HG03469 (cell line): ENCODE measurements at regions not wholly inside any gene's neighbourhood (a gene's known extent, or its start where the extent isn't known, plus 50 kb on each side); places are given as distances from the start of the nearest gene placed in this dataset.
"Not testable (repeated sequence)": the region's sequence is repeated elsewhere in the genome, so short reads cannot be mapped to it uniquely, and the experiment has no call there.

Source experiments
- ATAC-seq: cut with Tn5 transposase; IDR thresholded peaks from one replicate; pipeline ENCODE4 v1.9.1; 2021; ENCODE audit warnings: mild to moderate bottlenecking, moderate library complexity, moderate number of reproducible peaks; ENCODE audit not compliant: unreplicated experiment

DNA sequence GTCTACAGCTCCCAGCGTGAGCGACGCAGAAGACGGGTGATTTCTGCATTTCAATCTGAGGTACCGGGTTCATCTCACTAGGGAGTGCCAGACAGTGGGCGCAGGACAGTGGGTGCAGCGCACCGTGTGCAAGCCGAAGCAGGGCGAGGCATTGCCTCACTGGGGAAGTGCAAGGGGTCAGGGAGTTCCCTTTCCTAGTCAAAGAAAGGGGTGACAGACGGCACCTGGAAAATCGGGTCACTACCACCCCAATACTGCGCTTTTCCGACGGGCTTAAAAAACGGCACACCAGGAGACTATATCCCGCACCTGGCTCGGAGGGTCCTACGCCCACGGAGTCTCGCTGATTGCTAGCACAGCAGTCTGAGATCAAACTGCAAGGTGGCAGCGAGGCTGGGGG is 95.6 kb downstream of the GPX5 start:
- ATAC-seq = not testable (repeated sequence)

- not testable (repeated sequence) for ATAC-seq
Observed at GRCh38 chr6:28623242-28623641, 97.6 kb downstream of the GPX5 start.

DNA sequence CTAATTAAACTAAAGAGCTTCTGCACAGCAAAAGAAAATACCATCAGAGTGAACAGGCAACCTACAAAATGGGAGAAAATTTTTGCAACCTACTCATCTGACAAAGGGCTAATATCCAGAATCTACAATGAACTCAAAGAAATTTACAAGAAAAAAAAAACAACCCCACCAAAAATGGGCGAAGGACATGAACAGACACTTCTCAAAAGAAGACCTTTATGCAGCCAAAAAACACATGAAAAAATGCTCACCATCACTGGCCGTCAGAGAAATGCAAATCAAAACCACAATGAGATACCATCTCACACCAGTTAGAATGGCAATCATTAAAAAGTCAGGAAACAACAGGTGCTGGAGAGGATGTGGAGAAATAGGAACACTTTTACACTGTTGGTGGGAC is 100.7 kb downstream of the GPX5 start:
- ATAC-seq = not testable (repeated sequence)

GRCh38 chr6:28632326-28632851 is 106.7 kb downstream of the GPX5 start:
- no peak for ATAC-seq

DNA sequence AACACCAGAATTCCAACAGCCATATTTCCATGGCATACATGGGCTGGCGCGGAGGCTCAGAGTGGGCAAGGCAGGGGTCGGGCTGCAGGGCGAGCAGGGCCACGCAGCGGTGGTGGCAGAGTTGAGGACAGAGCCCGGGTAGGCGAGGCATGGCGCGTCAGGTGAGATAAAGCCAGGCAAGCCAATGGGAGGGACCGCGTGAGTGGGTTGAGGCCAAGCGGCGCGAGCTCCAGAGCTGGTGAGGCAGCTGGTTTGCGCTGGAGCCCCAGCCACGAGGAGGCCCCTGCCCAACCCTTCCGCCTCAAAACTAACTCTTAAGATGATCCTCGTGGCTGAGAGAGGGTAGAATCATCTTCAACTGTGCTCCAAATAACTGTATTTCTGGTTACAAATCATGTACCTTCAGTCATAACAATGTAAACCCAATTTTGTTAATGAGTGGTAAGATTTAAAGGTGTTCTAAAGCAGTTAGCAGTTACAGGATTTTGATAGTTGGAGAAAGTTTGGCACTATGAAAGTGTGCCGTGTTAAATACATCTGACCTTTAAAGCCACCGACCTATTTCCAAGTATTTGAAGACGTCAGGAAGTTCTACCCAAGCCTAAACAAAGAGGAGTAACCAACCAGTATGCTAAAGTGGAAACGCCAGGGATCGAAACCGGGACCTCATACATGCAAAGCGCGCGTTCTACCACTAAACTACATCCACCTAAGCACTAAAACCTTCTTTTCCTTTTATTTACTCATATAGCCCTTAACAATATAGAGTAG is 107.9 kb downstream of the GPX5 start:
- no peak for ATAC-seq

DNA sequence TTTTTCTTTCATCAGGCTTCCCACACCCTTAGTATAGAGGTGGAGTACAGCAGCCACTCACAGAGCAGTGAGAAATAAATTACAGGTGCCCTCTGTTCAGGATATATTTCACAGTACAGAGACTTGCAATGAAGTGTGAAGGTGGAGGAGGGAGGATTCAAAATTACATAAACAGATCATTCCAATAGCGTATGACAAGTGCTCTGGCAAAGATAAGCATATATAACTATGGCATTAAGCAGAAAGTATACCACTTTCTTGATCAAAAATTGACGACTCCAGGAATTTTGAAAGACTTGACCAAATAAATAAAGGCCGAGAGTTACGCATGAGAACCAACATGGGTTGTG is 108.7 kb downstream of the GPX5 start:
- ATAC-seq = no peak

DNA sequence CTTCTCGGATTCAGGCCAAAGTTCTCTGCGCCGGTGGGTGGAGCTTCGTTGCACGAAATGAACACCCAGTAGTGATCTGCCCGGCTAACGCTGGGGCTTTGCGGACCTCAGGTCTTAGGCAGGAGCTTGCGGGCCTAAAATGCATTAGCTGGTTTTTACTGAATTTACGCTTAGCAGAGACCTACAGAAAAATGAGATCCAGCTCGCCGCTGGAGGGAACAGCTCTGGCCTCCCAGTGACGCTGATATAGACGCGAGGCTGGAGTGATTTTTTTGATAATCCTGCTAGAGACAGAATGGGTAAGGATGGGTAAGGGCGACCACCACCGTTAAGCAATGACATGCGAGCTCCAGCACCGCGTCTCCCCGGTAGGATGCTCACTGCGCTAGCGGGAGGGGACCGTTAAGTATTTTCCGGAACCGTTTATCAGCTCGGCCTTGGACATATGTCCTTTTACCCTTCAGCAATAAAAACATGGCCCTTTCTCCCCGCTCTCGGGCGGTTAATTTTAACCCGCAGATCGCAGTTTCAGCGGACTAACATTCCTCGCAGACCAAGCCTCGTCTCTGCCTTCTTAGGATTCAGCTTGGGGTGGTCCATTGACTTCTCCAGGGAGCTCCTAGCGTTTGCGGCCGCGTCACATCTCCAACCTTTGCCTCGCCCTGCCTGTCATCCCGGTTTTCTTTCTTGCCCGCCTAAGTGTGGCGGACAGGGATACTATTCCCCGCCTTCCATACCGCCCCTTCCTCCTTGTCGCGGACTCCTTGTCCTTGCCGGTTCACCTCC is 109.3 kb downstream of the GPX5 start:
- no peak for ATAC-seq

DNA sequence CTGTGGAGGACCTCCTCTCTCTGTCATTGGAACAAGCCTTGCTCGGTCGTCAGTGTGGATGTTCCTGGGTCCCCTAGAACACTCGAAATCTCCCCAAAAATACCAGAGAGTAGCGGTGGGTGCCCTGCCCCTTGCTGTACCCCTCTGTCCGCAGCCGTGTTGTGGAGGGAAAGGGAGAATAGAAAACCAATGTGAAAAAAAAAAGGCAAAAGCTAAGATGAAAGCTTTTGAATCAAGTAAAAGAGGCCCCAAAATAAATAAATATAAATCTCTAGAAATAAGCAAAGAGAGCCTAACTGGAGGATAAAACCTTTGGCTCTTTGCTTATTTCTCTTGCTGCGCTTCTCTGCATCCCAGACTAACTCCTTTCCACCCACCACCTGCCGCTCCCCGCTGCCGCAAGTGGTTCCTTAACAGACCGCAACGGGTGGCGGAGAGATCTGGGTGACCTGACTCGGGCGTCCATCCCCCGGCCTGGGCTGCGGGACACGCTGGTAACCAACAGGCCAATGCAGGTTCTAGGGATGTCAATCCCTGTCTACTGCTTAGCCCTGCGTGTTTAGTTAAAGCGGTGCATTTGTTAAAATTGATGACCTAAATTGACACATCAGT is 110.0 kb downstream of the GPX5 start:
- no peak for ATAC-seq

DNA sequence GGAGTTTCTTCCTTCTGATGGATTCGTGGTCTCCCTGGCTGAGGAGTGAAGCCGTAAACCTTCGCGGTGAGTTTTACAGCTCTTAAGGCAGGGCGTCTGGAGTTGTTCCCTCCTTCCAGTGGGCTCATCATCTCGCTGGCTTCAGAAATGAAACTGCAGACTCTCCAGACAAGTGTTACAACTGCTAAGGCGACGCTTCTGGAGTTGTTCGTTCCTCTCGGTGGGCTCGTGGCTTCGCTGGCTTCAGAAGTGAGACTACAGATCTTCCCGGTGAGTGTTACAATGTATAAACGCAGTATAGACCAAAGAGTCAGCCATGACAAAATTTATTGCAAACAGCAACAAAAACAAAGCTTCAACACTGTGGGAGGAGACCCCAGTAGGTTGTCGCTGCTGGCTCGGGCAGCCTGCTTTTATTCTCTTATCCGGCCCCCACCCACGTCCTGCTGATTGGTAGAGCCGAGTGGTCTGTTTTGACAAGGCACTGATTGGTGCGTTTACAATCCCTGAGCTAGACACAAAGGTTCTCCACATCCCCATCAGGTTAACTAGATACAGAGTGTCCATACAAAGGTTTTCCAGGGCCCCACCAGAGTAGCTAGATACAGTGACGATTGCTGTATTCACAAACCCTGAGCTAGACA is 113.2 kb downstream of the GPX5 start:
- ATAC-seq = no peak

DNA sequence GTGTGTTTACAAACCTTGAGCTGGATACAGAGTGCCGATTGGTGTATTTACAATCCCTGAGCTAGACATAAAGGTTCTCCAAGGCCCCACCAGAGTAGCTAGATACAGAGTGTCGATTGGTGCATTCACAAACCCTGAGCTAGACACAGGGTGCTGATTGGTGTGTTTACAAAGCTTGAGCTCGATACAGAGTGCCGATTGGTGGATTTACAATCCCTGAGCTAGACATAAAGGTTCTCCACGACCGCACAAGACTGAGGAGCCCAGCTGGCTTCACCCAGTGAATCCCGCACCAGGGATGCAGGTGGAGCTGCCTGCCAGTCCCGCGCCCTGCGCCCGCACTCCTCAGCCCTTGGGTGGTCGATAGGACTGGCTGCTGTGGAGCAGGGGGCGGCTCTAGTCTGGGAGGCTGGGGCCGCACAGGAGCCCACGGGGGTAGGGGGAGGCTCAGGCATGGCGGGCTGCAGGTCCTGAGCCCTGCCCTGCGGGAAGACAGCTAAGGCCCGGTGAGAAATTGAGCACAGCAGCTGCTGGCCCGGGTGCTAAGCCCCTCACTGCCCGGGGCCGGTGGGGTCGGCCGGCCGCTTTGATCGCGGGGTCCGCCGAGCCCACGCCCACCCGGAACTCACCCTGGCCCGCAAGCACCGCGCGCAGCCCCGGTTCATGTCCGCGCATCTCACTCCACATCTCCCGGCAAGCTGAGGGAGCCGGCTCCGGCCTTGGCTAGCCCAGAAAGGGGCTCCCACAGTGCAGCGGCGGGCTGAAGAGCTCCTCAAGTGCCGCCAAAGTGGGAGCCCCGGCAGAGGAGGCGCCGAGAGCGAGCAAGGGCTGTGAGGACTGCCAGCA is 114.0 kb downstream of the GPX5 start:
- not testable (repeated sequence) for ATAC-seq

DNA sequence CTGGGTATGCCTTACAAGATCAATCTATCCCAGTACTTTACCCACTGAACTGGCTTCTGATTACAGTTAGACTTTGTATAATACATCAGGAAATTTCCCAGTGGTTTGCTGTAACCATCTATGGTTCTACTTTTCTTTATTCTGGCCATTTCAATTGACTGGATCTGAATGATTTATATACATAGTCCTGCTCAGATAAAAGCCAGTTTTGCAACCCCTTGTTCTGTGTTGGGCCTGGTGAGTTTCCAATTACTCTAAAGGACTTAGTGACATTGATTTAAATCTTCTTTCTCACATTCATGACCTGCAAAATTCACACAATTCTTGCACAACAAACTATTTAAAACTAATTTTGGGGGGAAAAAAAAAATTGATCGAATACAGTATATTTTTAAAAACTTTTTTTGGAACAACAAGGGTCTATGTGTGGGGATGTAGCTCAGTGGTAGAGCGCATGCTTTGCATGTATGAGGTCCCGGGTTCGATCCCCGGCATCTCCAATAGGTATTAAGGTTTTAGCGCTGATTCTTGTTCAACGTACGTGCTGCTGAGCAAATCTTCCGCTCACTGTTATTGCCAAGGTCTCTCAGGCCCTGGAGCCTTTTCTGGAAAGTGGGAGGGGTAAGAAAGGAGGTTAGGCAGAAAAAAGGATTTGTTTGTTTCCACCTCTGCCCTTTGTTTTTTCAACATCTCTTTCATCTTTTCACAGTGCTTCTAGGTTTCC is 117.5 kb downstream of the GPX5 start:
- no peak for ATAC-seq

- ATAC-seq = no peak
Observed at GRCh38 chr6:28646650-28647049, 121.0 kb downstream of the GPX5 start.

- ATAC-seq = no peak
Observed at GRCh38 chr6:28648035-28648877, 122.6 kb downstream of the GPX5 start.

- ATAC-seq = no peak
Observed at GRCh38 chr6:28648878-28649375, 123.2 kb downstream of the GPX5 start.

DNA sequence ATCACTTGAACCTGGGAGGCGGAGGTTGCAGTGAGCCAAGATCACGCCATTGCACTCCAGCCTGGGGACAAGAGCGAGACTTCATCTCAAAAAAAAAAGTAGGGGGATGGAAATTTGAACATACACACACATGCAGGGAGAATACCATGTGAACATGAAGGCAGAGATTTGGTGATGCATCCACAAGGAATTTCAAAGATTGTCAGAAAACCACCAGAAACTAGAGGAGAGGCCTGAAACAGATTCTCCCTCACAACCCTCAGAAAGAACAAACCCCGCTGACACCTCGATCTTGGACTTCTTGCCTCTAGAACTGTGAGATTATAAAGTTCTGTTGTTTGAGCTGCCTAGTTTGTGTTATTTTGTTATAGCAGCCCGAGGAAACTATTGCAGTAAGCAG is 125.5 kb downstream of the GPX5 start:
- no peak for ATAC-seq

GRCh38 chr6:28653876-28654275 is 128.2 kb downstream of the GPX5 start:
- ATAC-seq = no peak

DNA sequence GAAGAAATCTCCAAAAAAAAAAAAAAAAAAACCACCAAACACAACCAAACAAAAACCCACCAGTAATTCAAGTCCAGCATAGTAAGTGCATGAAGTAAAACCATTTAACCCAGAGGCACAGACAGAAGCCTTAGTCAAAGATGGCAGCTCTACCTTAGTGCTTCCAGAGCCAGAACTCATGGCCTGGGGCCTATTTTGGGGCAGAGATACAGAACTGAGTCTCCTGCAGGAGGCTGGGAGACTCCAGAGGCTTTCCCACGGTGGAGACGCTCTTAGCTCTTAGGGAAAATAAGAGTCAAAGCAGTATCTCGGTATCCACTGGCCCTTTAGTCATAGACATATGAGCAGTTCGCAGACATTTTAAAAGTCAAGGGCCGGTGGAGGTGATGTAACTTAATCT is 129.5 kb downstream of the GPX5 start:
- ATAC-seq = no peak

GRCh38 chr6:28656715-28657114 is 131.0 kb downstream of the GPX5 start:
- ATAC-seq = no peak

DNA sequence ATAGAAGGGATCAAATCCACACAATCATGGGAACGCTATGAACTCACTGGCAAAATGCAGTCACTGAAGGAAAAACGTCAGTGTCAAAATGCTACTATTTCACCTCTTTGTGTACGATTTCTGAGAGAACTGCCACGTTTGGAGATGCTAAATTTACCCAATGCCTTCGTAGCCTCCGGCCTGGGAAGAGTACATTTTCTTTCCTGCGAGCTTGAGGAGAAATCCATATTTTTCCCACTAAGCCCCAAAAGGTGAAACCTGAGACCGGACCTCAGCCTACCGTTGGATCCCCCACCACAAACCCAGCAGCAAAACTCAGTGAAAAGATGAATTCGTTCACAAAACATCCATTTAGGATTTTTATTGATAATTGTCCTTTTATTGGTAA is 131.7 kb downstream of the GPX5 start:
- no peak for ATAC-seq
